HL-60 (cell line): ENCODE measurements at regions not wholly inside any gene's neighbourhood (a gene's known extent, or its start where the extent isn't known, plus 50 kb on each side); places are given as distances from the start of the nearest gene placed in this dataset.

Experiments
- DNase-seq, 2 experiments: peaks; one replicate each; pipeline ENCODE4 v3.0.0-alpha.2; 2010 to 2020; ENCODE audit warnings: low read depth in 1 of 2, low spot score in 1 of 2
- H3K27ac ChIP-seq: fragments of 250-450 bp; sonication (Bioruptor Pico); replicated peaks from 2 replicates; pipeline ENCODE4 v1.5.1; 2020; ENCODE audit warnings: mild to moderate bottlenecking, moderate library complexity
- H3K27me3 ChIP-seq: fragments of 250-450 bp; sonication (Bioruptor Pico); 2 replicates; pipeline ENCODE4 v1.5.1; 2021; ENCODE audit warnings: mild to moderate bottlenecking, moderate library complexity; ENCODE audit not compliant: insufficient read depth, poor library complexity, severe bottlenecking
- H3K4me3 ChIP-seq: replicated peaks from 2 replicates; pipeline ENCODE4 v1.5.1; 2011; ENCODE audit warnings: mild to moderate bottlenecking, control low read depth, low read length; ENCODE audit not compliant: insufficient read depth
- CTCF ChIP-seq: IDR thresholded peaks from one replicate; pipeline ENCODE4 v1.5.1; 2011; ENCODE audit warnings: low read length, control low read depth, inconsistent platforms; ENCODE audit not compliant: insufficient read depth
- GABPA ChIP-seq: IDR thresholded peaks from 2 replicates; pipeline ENCODE4 v1.6.1; 2012; ENCODE audit warnings: low read depth
- POLR2AphosphoS5 ChIP-seq: IDR thresholded peaks from 2 replicates; pipeline ENCODE4 v1.6.1; 2012; ENCODE audit warnings: low read depth
- REST ChIP-seq: IDR thresholded peaks from 2 replicates; pipeline ENCODE4 v1.6.1; 2012; ENCODE audit warnings: low read depth; ENCODE audit not compliant: insufficient replicate concordance
- SPI1 ChIP-seq: IDR thresholded peaks from 2 replicates; pipeline ENCODE4 v1.6.1; 2012; ENCODE audit warnings: low read depth, mild to moderate bottlenecking, borderline replicate concordance

GRCh38 chr9:19940811-19941535 is 152.1 kb upstream of the SLC24A2 start:
- H3K27me3 ChIP-seq = no peaks in the 10 kb centered on the region
- TF ChIP-seq CTCF = no peak
- no peak for TF ChIP-seq SPI1
- TF ChIP-seq REST = no peak
- TF ChIP-seq POLR2AphosphoS5 = no peak
- TF ChIP-seq GABPA = no peak
- no peak overlapping the region for H3K27ac ChIP-seq
- H3K4me3 ChIP-seq = no peak overlapping the region
- DNase-seq = no peak

GRCh38 chr9:19939734-19940278 is 151.0 kb upstream of the SLC24A2 start:
- Histone ChIP-seq H3K27me3 (no peaks in the 10 kb centered on the region), H3K4me3 (no peak overlapping the region), H3K27ac (no peak overlapping the region)
- DNase-seq = no peak
- TF ChIP-seq POLR2AphosphoS5 = no peak
- TF ChIP-seq CTCF = no peak
- no peak for TF ChIP-seq REST
- no peak for TF ChIP-seq SPI1

GRCh38 chr9:19938990-19939733 is 150.3 kb upstream of the SLC24A2 start:
- no peak for DNase-seq
- H3K4me3 ChIP-seq = no peak overlapping the region
- no peaks in the 10 kb centered on the region for H3K27me3 ChIP-seq
- H3K27ac ChIP-seq = no peak overlapping the region
- TF ChIP-seq POLR2AphosphoS5 (no peak), GABPA (no peak), SPI1 (no peak), REST (no peak), CTCF (no peak)
